ENCODE measurements at regions not wholly inside any gene's neighbourhood (a gene's known extent, or its start where the extent isn't known, plus 50 kb on each side); places are given as distances from the start of the nearest gene placed in this dataset.

DNA sequence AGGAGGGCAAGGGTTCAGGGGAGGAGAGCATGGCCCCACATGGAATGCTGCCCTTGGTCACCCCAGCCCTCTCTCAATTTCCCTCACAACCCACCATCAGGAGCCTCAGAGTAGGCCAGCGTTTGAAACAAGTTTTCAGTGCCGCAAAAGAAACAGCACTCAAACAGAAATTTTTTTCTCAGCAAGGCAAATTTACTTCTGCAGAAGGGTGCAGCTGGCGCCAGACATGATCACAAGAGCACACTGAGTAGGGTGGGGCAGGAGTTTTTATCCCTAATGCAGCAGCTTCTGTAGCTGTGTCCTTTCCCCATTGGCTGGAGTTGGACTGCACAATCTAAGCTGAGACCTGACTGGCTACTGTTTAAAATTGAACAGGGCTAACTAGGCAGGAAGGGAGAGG lies 287.8 kb upstream of the CDYL start:
- H3K9me3 ChIP-seq (ENCODE audit: control insufficient read depth, insufficient read depth, low read length), result peaks cover 14% of the 10 kb centered on the region
- no peaks in the 10 kb centered on the region for H3K36me3 ChIP-seq (ENCODE audit: control insufficient read depth, insufficient read depth, low read length)
- no peaks in the 10 kb centered on the region for H3K27me3 ChIP-seq (ENCODE audit: control insufficient read depth, insufficient read depth, low read length)
- Mint-ChIP-seq H3K4me1 (peaks cover 0 to 5% of the 10 kb centered on the region in 2 donors), H3K36me3 (peaks cover 13% of the 10 kb centered on the region), H3K27me3 (ENCODE audit: low read depth in 2 of 2) (peaks cover 9 to 16% of the 10 kb centered on the region in 2 donors), H3K27ac (no peak overlapping the region), H3K4me3 (no peak overlapping the region), H3K9me3 (peaks cover 3 to 4% of the 10 kb centered on the region in 2 donors)
- intact Hi-C loops (cut with micrococcal nuclease), result no loop called here
- ATAC-seq (no peak), DNase-seq (no peak)
- H3K4me3 ChIP-seq (ENCODE audit: low read length), result no peak overlapping the region
- 100% methylated on average over 3 of the region's 3 CpGs for WGBS (ENCODE audit: insufficient coverage)
- H3K4me1 ChIP-seq (ENCODE audit: control insufficient read depth, insufficient read depth, low read length), result no peaks in the 10 kb centered on the region
- H3K27ac ChIP-seq (ENCODE audit: low read length), result no peak overlapping the region
- TF ChIP-seq, protein P1, sequence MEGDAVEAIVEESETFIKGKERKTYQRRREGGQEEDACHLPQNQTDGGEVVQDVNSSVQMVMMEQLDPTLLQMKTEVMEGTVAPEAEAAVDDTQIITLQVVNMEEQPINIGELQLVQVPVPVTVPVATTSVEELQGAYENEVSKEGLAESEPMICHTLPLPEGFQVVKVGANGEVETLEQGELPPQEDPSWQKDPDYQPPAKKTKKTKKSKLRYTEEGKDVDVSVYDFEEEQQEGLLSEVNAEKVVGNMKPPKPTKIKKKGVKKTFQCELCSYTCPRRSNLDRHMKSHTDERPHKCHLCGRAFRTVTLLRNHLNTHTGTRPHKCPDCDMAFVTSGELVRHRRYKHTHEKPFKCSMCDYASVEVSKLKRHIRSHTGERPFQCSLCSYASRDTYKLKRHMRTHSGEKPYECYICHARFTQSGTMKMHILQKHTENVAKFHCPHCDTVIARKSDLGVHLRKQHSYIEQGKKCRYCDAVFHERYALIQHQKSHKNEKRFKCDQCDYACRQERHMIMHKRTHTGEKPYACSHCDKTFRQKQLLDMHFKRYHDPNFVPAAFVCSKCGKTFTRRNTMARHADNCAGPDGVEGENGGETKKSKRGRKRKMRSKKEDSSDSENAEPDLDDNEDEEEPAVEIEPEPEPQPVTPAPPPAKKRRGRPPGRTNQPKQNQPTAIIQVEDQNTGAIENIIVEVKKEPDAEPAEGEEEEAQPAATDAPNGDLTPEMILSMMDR (IDR thresholded peaks at IDR 0.05), result no peak

DNA sequence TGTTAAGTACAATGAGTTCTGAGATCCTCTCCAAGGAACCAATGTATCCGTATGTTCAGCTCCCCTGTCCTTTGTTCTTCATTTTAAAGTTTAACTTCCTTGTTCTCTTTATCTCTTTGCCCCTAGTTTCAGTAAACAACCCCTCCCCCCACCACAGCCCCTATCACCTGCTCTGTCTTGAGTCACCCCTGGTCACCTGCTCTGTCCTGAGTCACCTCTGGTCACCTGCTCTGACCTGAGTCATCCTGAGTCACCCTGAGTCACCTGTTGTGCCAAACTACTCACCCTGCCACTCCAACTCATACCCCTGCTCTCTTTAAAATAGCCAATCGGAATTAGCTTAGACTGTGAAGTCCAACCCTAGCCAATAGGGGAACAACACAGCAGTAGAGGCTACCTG lies 288.7 kb upstream of the CDYL start:
- peaks cover 13% of the 10 kb centered on the region for H3K36me3 Mint-ChIP-seq
- H3K4me3 Mint-ChIP-seq, result no peak overlapping the region
- DNase-seq, result no peak
- no peak for ATAC-seq
- intact Hi-C loops (cut with micrococcal nuclease), result no loop called here
- peaks cover 14% of the 10 kb centered on the region for H3K9me3 ChIP-seq (ENCODE audit: control insufficient read depth, insufficient read depth, low read length)
- no peaks in the 10 kb centered on the region for H3K36me3 ChIP-seq (ENCODE audit: control insufficient read depth, insufficient read depth, low read length)
- H3K27me3 Mint-ChIP-seq (ENCODE audit: low read depth in 2 of 2), result peaks cover 9 to 16% of the 10 kb centered on the region in 2 donors
- H3K4me1 Mint-ChIP-seq, result peaks cover 0 to 5% of the 10 kb centered on the region in 2 donors
- H3K9me3 Mint-ChIP-seq, result peaks cover 3 to 4% of the 10 kb centered on the region in 2 donors
- no peak overlapping the region for H3K27ac Mint-ChIP-seq
- no peak overlapping the region for H3K27ac ChIP-seq (ENCODE audit: low read length)
- H3K27me3 ChIP-seq (ENCODE audit: control insufficient read depth, insufficient read depth, low read length), result no peaks in the 10 kb centered on the region
- H3K4me1 ChIP-seq (ENCODE audit: control insufficient read depth, insufficient read depth, low read length), result no peaks in the 10 kb centered on the region
- WGBS (ENCODE audit: insufficient coverage), result 86% methylated on average over 2 of the region's 2 CpGs
- H3K4me3 ChIP-seq (ENCODE audit: low read length), result no peak overlapping the region
- TF ChIP-seq, protein P1 (IDR thresholded peaks at IDR 0.05), result no peak

DNA sequence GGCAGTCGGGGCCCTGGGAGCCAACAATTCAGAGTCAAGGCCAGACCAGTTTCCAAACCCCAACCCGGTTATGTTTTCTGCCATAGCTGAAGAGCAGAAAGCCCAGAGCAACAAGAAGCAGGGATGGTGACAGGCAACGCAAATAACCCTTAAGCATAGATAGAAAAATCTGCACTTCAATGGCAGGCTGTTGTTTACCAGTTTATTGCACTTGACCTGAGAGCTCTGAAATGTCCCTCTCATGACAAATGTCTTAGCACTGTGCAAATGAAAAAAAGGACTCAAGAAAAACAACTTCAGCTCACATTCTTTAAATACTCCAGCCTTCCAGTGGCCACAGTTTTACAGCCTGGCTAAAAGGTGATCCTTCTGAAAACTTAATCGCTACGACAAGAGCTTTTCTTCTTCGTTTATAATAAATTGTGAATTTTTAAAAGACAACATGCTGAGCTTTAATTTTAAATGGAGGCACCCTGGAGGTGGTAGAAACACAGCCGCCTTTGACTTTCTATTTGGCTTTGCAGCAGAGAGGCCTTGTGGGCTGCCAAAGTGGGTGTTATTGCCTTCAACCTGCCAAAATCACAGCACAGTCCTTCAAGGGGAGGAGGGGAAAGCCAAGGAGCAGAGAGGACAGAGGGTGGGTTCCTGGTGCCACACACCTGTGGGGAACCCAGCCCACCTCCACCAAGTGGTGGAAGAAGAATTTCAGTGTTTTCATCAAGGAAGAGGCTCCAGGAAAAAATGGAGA lies 289.5 kb upstream of the CDYL start:
- Histone ChIP-seq H3K9me3 (ENCODE audit: control insufficient read depth, insufficient read depth, low read length) (peaks cover 14% of the 10 kb centered on the region), H3K4me3 (ENCODE audit: low read length) (no peak overlapping the region), H3K36me3 (ENCODE audit: control insufficient read depth, insufficient read depth, low read length) (no peaks in the 10 kb centered on the region), H3K27ac (ENCODE audit: low read length) (no peak overlapping the region), H3K27me3 (ENCODE audit: control insufficient read depth, insufficient read depth, low read length) (no peaks in the 10 kb centered on the region), H3K4me1 (ENCODE audit: control insufficient read depth, insufficient read depth, low read length) (no peaks in the 10 kb centered on the region)
- H3K4me1 Mint-ChIP-seq, result peaks cover 0 to 5% of the 10 kb centered on the region in 2 donors
- peaks cover 9 to 14% of the 10 kb centered on the region in 2 donors for H3K27me3 Mint-ChIP-seq (ENCODE audit: low read depth in 2 of 2)
- TF ChIP-seq, protein P1 (IDR thresholded peaks at IDR 0.05), result no peak
- H3K36me3 Mint-ChIP-seq, result peaks cover 13% of the 10 kb centered on the region
- DNase-seq (no peak), ATAC-seq (no peak)
- WGBS (ENCODE audit: insufficient coverage), result 81% methylated on average over 7 of the region's 7 CpGs
- intact Hi-C loops (cut with micrococcal nuclease), result no loop called here
- no peak overlapping the region for H3K4me3 Mint-ChIP-seq
- no peak overlapping the region for H3K27ac Mint-ChIP-seq
- peaks cover 3 to 4% of the 10 kb centered on the region in 2 donors for H3K9me3 Mint-ChIP-seq

DNA sequence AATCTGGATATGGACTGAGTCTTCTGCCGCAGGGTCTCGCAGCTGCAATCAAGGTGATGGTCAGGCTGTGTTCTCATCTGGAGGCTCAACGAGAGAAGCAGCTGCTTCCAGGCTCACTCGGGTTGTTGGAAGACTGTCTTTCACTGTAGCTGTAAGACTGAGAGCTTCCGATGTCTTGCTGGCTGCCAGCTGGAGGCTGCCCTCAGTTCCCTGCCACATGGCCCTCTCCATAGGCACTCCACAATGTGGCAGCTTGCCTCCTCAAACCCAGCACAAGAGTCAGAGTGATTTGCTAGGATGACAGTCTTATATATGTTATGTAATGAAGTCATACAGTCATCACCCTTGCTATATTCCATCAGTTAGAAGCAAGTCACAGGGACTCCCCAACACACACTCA lies 290.5 kb upstream of the CDYL start:
- Histone ChIP-seq H3K4me3 (ENCODE audit: low read length) (no peak overlapping the region), H3K27me3 (ENCODE audit: control insufficient read depth, insufficient read depth, low read length) (no peaks in the 10 kb centered on the region), H3K4me1 (ENCODE audit: control insufficient read depth, insufficient read depth, low read length) (no peaks in the 10 kb centered on the region), H3K36me3 (ENCODE audit: control insufficient read depth, insufficient read depth, low read length) (no peaks in the 10 kb centered on the region), H3K27ac (ENCODE audit: low read length) (no peak overlapping the region), H3K9me3 (ENCODE audit: control insufficient read depth, insufficient read depth, low read length) (peaks cover 14% of the 10 kb centered on the region)
- no peak overlapping the region for H3K27ac Mint-ChIP-seq
- H3K36me3 Mint-ChIP-seq, result peaks cover 13% of the 10 kb centered on the region
- DNase-seq (no peak), ATAC-seq (no peak)
- H3K4me3 Mint-ChIP-seq, result no peak overlapping the region
- peaks cover 9 to 11% of the 10 kb centered on the region in 2 donors for H3K27me3 Mint-ChIP-seq (ENCODE audit: low read depth in 2 of 2)
- peaks cover 0 to 5% of the 10 kb centered on the region in 2 donors for H3K4me1 Mint-ChIP-seq
- intact Hi-C loops (cut with micrococcal nuclease), result no loop called here
- TF ChIP-seq, protein P1 (IDR thresholded peaks at IDR 0.05), result no peak
- peaks cover 3 to 4% of the 10 kb centered on the region in 2 donors for H3K9me3 Mint-ChIP-seq
- 95% methylated on average over 5 of the region's 5 CpGs for WGBS (ENCODE audit: insufficient coverage)
